GDM1 (cell line): ENCODE measurements at regions not wholly inside any gene's neighbourhood (a gene's known extent, or its start where the extent isn't known, plus 50 kb on each side); places are given as distances from the start of the nearest gene placed in this dataset.
"Not testable (repeated sequence)": the region's sequence is repeated elsewhere in the genome, so short reads cannot be mapped to it uniquely, and the experiment has no call there.

Experiments used
- DNase-seq: peaks from one replicate; lab custom pipeline; 2025; lab: John Stamatoyannopoulos, UW

DNA sequence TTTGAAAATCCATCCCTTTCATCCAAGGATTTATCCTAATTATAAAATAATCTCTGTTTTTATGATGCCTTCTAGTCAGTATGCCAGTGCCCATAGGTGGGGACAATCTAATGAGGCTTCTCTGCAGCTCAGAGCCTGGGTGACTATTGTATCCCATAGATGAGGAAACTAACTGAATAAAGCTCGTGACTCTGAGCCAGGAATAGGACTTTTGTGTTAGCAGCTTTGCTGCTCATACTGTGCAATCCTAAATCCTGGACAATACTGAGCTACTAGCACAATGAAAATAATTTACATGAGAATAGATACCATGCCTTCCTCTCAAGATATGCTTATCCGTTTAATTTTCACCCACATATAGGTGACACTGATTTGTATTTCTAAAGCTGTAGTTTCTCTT lies 443.0 kb downstream of the PLK2 start:
- DNase-seq: no peak

- no peak for DNase-seq
Observed at GRCh38 chr5:58016358-58016757, 443.5 kb downstream of the PLK2 start.

DNA sequence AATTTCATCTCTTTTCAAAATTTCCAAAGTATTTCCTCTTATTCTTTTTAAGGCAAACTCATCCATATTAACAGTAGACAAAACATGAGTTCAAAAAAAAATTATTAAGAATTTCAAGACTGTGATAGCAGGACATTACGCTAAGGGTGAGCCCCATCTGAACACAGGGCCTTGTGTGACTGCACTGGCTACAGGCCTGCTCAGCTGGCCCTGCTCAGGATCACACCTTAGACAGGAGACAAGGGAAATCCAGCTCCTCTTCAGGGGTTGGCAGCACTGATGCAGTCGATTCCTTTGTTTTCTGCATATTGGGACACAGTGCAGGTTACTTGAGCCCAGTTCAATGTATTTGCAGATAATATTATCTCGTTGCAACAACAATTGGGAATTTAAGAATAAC lies 444.7 kb downstream of the PLK2 start:
- no peak for DNase-seq

- no peak for DNase-seq
Observed at GRCh38 chr5:58013542-58014258, 446.2 kb downstream of the PLK2 start.

DNA sequence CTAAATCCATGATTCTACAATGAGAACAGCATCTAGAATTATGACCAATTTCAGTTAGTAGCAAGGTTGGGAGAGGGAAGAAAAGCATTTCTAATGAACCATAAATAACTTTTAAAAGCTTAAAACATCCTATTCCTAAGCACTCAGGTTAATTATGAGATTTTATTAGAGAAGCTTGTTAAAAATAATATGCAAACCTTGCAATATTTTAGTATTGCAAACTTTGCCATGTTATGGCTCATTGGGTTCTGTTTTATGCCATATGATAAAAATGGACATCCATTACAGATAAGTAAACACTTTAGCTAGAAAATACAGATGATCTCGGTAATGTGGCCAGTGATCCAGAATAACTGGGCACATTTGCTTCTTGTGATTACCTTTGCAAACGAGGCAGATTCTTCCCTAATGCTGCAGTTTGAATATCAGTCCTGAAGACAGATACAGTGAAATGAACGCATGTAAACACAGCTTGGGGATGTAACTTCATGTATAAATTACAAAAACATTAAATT lies 447.0 kb downstream of the PLK2 start:
- no peak for DNase-seq

GRCh38 chr5:58012102-58012501 lies 447.8 kb downstream of the PLK2 start:
- no peak for DNase-seq

DNA sequence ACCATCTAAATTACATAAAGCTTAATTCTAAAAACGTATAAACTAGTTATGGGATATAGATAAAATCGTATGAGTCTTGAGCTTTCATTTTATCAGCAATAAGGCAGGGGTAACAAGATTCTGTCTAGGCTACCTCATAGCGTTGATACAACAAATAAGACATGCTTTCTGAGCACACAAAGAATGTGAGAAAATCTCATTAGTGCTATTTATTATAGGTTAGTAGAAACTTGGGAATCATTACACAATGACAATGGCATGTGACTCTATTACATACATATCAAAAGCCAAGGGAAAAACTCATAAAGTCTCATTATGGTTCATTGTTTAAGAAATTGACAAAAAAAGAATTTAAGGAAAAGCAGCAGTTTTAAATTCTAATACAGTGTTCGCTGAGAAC lies 448.6 kb downstream of the PLK2 start:
- DNase-seq: no peak

DNA sequence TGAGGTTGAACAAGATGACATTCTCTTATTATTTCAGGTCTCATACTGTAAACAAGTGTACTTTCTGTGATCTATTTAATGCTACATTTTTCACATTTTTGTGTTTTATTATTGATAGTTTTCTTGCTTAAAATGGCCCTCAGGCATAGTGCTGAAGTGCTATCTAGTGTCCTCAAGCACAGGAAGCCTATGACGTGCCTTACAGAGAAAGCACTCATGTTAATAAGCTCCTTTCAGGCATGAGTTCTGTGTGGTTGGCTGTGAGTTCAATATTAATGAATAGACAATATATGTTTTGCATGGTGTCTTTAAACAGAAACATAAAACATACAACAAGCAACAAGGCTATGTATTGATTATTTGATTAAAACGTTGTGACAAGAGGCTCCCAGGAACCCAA lies 450.1 kb downstream of the PLK2 start:
- no peak for DNase-seq

- DNase-seq: no peak
Observed at GRCh38 chr5:58002323-58002722, 457.6 kb downstream of the PLK2 start.

DNA sequence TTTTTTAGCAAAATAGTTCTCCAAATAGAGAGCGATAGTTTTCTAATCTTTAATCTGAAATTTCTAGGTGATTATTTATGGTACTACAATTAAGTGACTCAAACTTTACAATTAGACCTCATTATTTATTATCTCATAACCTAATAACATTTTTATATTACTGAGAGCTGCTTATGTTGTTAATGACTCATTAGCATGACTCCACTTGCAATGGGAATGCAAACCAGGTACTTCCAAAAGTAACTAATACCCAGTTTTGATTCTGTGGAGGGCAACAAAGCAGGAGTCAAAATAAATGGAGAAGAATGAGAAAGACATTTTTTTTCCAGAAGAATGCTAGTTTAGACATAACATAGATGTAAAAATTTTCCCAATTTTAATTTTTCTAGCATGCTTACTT lies 466.0 kb downstream of the PLK2 start:
- no peak for DNase-seq

- no peak for DNase-seq
Observed at GRCh38 chr5:57989378-57989777, 470.5 kb downstream of the PLK2 start.

GRCh38 chr5:57988813-57989212 lies 471.1 kb downstream of the PLK2 start:
- no peak for DNase-seq

DNA sequence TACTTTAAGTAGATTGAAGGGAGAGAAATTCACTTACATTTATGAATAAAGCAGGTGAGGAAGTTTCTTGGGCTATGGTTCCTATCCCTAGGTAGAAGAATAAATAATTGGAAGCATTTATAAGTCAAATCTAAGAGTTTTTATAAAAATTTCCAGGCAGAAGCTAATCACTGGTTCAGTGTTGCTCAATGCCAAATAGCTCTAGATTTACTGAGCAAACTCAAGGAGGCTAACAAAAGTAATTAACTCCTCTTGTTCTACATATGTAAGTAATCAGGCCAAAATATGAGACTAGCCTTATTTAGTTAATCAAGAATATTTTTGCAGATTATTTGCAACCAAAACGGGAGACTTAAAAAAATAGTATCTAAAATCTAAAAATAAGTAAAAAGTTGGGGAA lies 472.3 kb downstream of the PLK2 start:
- no peak for DNase-seq

- DNase-seq: no peak
Observed at GRCh38 chr5:57986761-57987341, 473.0 kb downstream of the PLK2 start.

DNA sequence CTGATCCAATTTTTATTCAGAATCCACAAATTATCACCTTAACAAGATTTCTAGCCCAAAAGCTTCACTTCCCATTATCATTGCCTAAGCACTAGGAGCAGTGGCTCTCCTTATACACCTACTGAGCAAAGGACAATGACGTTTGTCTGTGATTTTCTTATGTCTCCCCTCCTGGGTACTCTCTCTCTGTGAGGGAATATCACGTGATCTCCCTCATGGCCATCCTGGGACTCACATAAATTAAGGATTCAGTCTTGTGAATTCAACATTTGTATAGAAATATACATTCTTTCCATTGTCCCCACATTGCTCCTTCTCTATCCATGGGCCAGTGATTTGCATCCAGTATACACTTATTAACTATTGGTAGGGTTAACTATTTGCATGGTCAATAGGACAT lies 476.5 kb downstream of the PLK2 start:
- DNase-seq: no peak

- no peak for DNase-seq
Observed at GRCh38 chr5:57979671-57980070, 480.2 kb downstream of the PLK2 start.

DNA sequence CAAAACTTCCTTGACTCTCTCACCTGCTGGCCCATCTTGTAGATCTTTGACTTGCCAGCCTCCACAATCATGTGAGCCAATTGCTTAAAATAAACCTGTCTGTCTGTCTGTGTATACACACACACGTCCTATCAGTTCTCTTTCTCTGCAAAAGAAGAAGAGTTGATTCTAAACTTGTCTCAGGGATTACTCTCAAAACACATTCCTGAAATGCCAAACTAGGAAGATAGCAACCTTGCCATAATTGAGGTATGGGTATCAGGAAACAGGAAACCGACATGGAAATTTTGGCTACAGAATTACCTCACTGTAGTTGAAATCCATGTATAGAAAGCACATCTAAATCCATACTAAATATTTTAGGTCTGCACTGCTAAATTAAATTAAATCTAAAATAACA lies 483.4 kb downstream of the PLK2 start:
- no peak for DNase-seq

DNA sequence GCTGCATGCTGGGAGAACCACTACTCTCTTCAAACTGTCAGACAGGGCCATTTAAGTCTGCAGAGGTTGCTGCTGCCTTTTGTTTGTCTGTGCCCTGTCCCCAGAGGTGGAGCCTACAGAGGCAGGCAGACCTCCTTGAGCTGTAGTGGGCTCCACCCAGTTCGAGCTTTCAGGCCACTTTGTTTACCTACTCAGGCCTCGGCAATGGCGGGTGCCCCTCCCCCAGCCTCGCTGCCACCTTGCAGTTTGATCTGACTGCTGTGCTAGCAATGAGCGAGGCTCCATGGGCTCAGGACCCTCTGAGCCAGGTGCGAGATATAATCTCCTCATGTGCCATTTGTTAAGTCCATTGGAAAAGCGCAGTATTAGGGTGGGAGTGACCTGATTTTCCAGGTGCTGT lies 487.8 kb downstream of the PLK2 start:
- not testable (repeated sequence) for DNase-seq

DNA sequence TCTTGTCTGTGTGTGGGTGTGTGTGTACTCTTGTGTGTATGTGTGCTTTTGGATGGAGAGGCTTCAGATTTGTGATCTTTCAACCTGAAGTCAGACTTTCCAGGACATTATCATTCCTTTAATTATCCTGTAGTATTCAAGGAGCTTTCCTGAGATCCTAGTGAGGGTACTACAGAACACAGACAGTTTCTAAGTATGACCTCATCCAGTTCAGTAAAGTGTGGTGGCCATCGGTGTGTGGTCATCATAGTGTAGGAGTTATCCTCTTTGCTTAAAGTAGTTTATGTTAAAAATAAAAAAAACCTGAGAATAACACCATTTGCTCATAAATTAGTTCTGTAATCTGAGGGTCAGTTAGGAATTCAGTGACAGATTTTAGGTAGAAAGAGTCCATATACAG lies 478.0 kb upstream of the ACTBL2 start:
- DNase-seq: no peak

DNA sequence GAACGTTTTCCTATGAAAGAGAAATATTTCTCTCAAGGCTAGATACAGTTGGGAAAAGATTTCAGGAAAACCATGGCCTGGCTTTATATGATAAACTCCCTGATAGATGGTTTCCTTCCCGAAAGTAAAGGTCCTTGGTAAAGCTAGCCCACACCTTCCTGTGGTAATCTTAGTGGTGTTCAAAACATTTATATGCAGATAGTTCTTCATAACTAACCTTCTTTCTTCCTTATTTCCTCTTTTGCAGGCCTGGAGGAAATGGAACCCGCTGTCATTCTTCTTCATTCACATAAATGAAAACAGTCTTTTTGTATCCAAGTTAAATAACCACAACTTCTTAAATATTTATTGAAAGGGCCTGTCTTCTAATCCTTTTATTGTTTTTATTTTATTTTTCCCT lies 474.0 kb upstream of the ACTBL2 start:
- peak; percentile 59 for DNase-seq

GRCh38 chr5:57955511-57955910 lies 472.9 kb upstream of the ACTBL2 start:
- no peak for DNase-seq

GRCh38 chr5:57953792-57954191 lies 471.2 kb upstream of the ACTBL2 start:
- DNase-seq: no peak

DNA sequence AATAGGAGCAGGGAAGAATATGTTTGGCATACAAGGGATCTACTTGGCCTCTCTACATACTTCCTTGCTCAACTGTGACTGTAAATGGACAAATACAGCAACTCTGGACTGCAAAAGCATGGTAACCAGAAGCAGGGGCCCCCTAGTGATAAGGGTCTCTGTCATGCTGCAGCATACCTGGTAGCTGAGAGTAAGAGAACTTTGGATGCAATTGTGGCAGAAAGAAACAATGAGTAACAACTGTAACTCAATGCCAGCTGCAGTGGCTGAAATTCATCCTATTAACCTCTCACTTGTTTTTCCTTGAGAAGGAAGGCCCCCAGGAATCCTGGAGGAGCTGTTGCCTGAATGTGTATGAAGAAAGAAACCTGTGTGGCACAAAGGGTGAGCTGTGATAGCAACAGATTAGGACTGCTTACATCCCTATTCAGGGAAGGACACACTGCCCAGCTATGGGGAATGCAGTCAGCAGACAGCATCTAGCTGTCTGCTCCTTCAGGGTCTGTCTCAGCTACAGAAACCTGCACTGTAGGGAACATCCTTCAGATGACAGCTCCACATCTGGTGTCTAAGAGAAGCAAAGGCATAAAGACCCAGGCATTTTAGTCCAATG lies 468.1 kb upstream of the ACTBL2 start:
- DNase-seq: no peak

DNA sequence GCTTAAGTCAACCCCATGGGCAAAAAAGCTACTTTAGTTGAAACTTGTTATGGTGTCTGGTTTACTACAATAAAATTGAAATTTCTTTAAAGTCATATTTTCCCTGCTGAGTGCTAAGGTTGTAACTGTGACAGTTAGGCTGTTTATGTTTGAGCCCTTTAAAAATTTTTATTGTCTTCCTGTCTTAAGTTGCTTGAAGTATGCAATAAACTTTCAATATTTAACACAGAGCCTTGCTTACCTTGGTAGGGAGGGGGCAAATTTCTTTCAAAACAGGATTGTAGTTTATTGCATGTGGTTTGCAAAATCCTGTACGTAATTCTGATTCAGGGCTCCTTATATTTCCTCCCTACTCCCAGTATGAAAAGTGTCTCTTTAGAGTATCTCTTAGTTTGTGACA lies 465.5 kb upstream of the ACTBL2 start:
- no peak for DNase-seq
